Keratinocyte (primary cell): ENCODE measurements at regions not wholly inside any gene's neighbourhood (a gene's known extent, or its start where the extent isn't known, plus 50 kb on each side); places are given as distances from the start of the nearest gene placed in this dataset.

Source experiments
- DNase-seq: peaks from one replicate; pipeline ENCODE4 v3.0.0-alpha.2; 2011; ENCODE audit warnings: low read depth, missing footprints, low spot score
- FAIRE-seq: peaks from 2 replicates; lab custom pipeline; 2011; peaks lifted over from hg19 to GRCh38; lab: Jason Lieb, UNC
- H2AFZ ChIP-seq: 2 replicates; pipeline ENCODE4 v1.6.0; 2012; ENCODE audit warnings: low read length, control low read depth, inconsistent platforms; ENCODE audit not compliant: control insufficient read depth
- H3K27ac ChIP-seq: 2 replicates; pipeline ENCODE4 v1.5.1; 2011; ENCODE audit warnings: low read length; ENCODE audit not compliant: control insufficient read depth, insufficient read depth
- H3K27me3 ChIP-seq: 3 replicates; pipeline ENCODE4 v1.6.0; 2011; ENCODE audit warnings: low read length; ENCODE audit not compliant: control insufficient read depth, insufficient read depth; ENCODE audit errors: extremely low read depth
- H3K36me3 ChIP-seq, 2 experiments: 2 replicates in 1 of 2; 3 replicates in 1 of 2; pipeline ENCODE4 v1.5.1; 2011; ENCODE audit warnings: low read length in 2 of 2, mild to moderate bottlenecking in 1 of 2; ENCODE audit not compliant: control insufficient read depth in 2 of 2, insufficient read depth in 2 of 2; ENCODE audit errors: extremely low read depth in 1 of 2
- H3K4me1 ChIP-seq: 3 replicates; pipeline ENCODE4 v1.5.1; 2011; ENCODE audit warnings: low read length; ENCODE audit not compliant: control insufficient read depth, insufficient read depth; ENCODE audit errors: extremely low read depth
- H3K4me2 ChIP-seq: 3 replicates; pipeline ENCODE4 v1.6.0; 2011; ENCODE audit warnings: low read depth, low read length; ENCODE audit not compliant: control insufficient read depth, insufficient read depth; ENCODE audit errors: extremely low read depth
- H3K4me3 ChIP-seq, 3 experiments: fragments of 200-600 bp in 1 of 3; sonication (generic) in 1 of 3; 2 replicates in 2 of 3; 3 replicates in 1 of 3; pipeline ENCODE4 v1.5.1; 2011 to 2016; ENCODE audit warnings: low read length in 3 of 3, mild to moderate bottlenecking in 3 of 3, control low read depth in 2 of 3, inconsistent platforms in 1 of 3, low read depth in 1 of 3, mixed read lengths in 1 of 3, mixed run types in 1 of 3, moderate library complexity in 1 of 3; ENCODE audit not compliant: control insufficient read depth in 2 of 3, insufficient read depth in 2 of 3; ENCODE audit errors: extremely low read depth in 1 of 3
- H3K79me2 ChIP-seq: 2 replicates; pipeline ENCODE4 v1.6.0; 2012; ENCODE audit warnings: low read length; ENCODE audit not compliant: control insufficient read depth, insufficient read depth
- H3K9ac ChIP-seq: 3 replicates; pipeline ENCODE4 v1.6.0; 2011; ENCODE audit warnings: low read length; ENCODE audit not compliant: control insufficient read depth, insufficient read depth; ENCODE audit errors: extremely low read depth
- H3K9me1 ChIP-seq: 3 replicates; pipeline ENCODE4 v1.6.0; 2011; ENCODE audit warnings: low read length; ENCODE audit not compliant: control insufficient read depth, insufficient read depth; ENCODE audit errors: extremely low read depth
- H3K9me3 ChIP-seq: 2 replicates; pipeline ENCODE4 v1.5.1; 2012; ENCODE audit warnings: low read depth, low read length; ENCODE audit not compliant: control insufficient read depth
- H4K20me1 ChIP-seq: 3 replicates; pipeline ENCODE4 v1.6.0; 2011; ENCODE audit warnings: low read length; ENCODE audit not compliant: control insufficient read depth, insufficient read depth; ENCODE audit errors: extremely low read depth
- EZH2 ChIP-seq: IDR thresholded peaks from one replicate; pipeline ENCODE4 v1.6.1; 2012; ENCODE audit warnings: inconsistent platforms, mild to moderate bottlenecking, low read length, moderate library complexity
- dilution Hi-C: fragments of 300-500 bp; cut with MboI; formaldehyde crosslinking; loops from one replicate; pipeline ENCODE4 v1.7.0; 2020; ENCODE audit warnings: low sequenced_read_pairs; ENCODE audit not compliant: extremely low pct_ligation_motif_present
- TF ChIP-seq, protein P1 (sequence below), 3 experiments: IDR thresholded peaks in 1 of 3; conservative IDR thresholded peaks in 1 of 3; optimal IDR thresholded peaks in 1 of 3; 2 replicates in 2 of 3; 3 replicates in 1 of 3; pipeline versions ENCODE3 to v1.5.1; 2011; ENCODE audit warnings: low read length in 3 of 3, mild to moderate bottlenecking in 3 of 3, moderate library complexity in 2 of 3, control low read depth in 1 of 3, inconsistent platforms in 1 of 3; ENCODE audit not compliant: insufficient read depth in 2 of 3; ENCODE audit errors: extremely low read depth in 1 of 3

DNA sequence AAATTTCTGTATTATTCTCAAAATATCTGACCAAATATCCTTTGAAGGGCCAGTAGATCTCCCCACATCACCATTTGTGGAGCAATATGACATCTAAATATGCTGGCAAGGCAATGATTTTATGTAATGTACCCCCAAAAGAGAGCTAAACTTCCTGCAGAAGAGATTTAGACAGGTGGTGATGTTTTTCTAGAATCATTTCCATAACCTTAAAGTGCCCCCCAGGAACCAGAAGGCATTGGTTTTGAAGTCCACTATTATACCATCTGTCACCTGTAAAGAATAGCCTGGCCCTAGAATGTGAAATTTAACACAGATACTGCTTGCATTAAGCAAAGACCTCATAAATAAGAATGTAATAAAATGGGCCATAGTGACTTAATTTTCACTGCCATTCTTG, 77.9 kb upstream of the ABLIM1 start:
- Histone ChIP-seq H3K9me3 (no peaks in the 10 kb centered on the region), H3K4me1 (no peaks in the 10 kb centered on the region), H3K4me2 (no peak overlapping the region), H3K9me1 (no peaks in the 10 kb centered on the region), H3K79me2 (no peaks in the 10 kb centered on the region), H2AFZ (no peak overlapping the region), H3K4me3 (no peak overlapping the region), H3K27me3 (no peaks in the 10 kb centered on the region), H3K27ac (no peak overlapping the region), H4K20me1 (no peaks in the 10 kb centered on the region), H3K9ac (no peak overlapping the region), H3K36me3 (no peaks in the 10 kb centered on the region)
- dilution Hi-C loops = no loop called here
- no peak for TF ChIP-seq EZH2
- TF ChIP-seq, protein P1, sequence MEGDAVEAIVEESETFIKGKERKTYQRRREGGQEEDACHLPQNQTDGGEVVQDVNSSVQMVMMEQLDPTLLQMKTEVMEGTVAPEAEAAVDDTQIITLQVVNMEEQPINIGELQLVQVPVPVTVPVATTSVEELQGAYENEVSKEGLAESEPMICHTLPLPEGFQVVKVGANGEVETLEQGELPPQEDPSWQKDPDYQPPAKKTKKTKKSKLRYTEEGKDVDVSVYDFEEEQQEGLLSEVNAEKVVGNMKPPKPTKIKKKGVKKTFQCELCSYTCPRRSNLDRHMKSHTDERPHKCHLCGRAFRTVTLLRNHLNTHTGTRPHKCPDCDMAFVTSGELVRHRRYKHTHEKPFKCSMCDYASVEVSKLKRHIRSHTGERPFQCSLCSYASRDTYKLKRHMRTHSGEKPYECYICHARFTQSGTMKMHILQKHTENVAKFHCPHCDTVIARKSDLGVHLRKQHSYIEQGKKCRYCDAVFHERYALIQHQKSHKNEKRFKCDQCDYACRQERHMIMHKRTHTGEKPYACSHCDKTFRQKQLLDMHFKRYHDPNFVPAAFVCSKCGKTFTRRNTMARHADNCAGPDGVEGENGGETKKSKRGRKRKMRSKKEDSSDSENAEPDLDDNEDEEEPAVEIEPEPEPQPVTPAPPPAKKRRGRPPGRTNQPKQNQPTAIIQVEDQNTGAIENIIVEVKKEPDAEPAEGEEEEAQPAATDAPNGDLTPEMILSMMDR (optimal IDR thresholded peaks at IDR 0.05 in 1 of 3, IDR thresholded peaks at IDR 0.05 in 1 of 3, conservative IDR thresholded peaks at IDR 0.05 in 1 of 3; ENCODE audit: extremely low read depth in 1 of 3, insufficient read depth in 2 of 3, low read length in 3 of 3) = no peak
- FAIRE-seq (no peak), DNase-seq (no peak)

DNA sequence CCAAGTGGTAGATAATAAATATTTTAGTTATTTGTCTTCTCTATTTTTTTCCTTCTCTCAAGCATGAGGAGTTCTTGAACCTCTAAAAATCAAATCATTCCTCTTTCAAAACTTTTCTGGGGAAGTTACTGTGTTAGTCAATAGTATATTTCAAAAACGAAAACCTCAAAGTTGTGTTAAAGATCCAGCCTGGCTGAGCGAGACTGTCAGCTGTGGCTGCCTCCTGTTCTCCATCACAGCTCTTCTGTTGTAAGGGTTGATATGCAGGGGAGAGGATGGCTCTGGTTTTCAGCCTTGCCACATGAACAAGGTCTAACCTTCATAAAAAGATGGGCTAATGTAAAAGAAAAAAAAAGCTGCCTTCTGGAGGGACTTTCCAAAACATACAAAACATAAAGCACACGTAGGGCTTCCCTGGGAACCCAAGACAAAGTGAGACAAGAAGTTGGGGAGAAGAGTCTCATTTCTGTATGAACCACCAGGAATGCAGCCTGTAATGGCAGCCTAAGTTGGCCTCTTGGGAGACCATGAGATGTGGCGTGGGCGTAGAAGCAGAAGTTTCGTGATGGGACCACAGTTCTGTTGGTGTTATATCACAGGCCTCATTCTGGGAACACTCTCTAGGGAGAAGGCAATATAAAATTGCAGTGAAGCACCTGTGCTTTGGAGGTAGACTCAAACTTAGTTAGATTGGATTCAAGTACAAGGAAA, 77.9 kb upstream of the FHIP2A start:
- Histone ChIP-seq H3K4me2 (no peak overlapping the region), H3K4me1 (no peaks in the 10 kb centered on the region), H3K9me3 (no peaks in the 10 kb centered on the region), H3K27ac (no peak overlapping the region), H3K4me3 (no peak overlapping the region), H3K9me1 (no peaks in the 10 kb centered on the region), H3K79me2 (no peaks in the 10 kb centered on the region), H4K20me1 (no peaks in the 10 kb centered on the region), H2AFZ (no peak overlapping the region), H3K9ac (no peak overlapping the region), H3K27me3 (peaks cover 3% of the 10 kb centered on the region), H3K36me3 (no peaks in the 10 kb centered on the region)
- DNase-seq = no peak
- TF ChIP-seq EZH2 = no peak
- TF ChIP-seq, protein P1 (optimal IDR thresholded peaks at IDR 0.05 in 1 of 3, IDR thresholded peaks at IDR 0.05 in 1 of 3, conservative IDR thresholded peaks at IDR 0.05 in 1 of 3; ENCODE audit: extremely low read depth in 1 of 3, insufficient read depth in 2 of 3, low read length in 3 of 3) = no peak
- dilution Hi-C loops = no loop called here
- no peak for FAIRE-seq
